ENCODE measurements at regions not wholly inside any gene's neighbourhood (a gene's known extent, or its start where the extent isn't known, plus 50 kb on each side); places are given as distances from the start of the nearest gene placed in this dataset.

DNA sequence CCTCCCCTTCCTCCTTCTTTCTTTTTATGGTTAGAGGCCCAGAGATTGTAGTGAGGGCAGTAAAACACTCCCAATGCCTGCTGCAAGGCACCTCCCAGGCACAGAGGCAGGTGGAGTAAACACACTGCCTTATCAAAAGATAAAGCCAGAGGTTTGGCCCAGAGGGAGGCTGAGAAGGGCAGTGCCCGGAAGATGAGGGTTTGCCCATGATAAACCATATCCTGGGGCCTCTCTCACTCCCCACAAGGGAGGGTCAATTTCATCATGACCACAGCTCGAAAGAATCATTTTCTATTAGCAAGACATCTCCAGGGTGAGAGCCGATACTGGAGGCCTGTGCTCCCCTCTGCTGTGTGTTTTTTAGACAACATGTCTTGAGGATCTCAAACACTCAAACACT lies 98.5 kb upstream of the FAM9C start:
- 68% methylated on average over 3 of the region's 3 CpGs for WGBS (ENCODE audit: low lambda C conversion rate)
- ChIA-PET POLR2A (no interaction called here), CTCF (no interaction called here)
- no peak overlapping the region for H3K4me3 ChIP-seq (ENCODE audit: low read depth in 2 of 2, low read length in 1 of 2)
- no peak overlapping the region for H3K4me2 ChIP-seq
- no peaks in the 10 kb centered on the region for H3K4me1 ChIP-seq (ENCODE audit: control insufficient read depth in 1 of 2, insufficient read depth in 2 of 2, low read depth in 1 of 2, low read length in 1 of 2)
- TF ChIP-seq FOXJ3 (CRISPR knock-in tag; IDR thresholded peaks at IDR 0.05) (no peak), MEF2A (IDR thresholded peaks at IDR 0.05; ENCODE audit: borderline replicate concordance, low read depth) (no peak), RXRA (IDR thresholded peaks at IDR 0.05; ENCODE audit: borderline replicate concordance, low read depth) (no peak), MXI1 (IDR thresholded peaks at IDR 0.05; ENCODE audit: low read depth, low read length) (no peak), GATA2 (CRISPR knock-in tag; IDR thresholded peaks at IDR 0.05) (no peak), TAF1 (IDR thresholded peaks at IDR 0.05; ENCODE audit: borderline replicate concordance, low read depth, low read length) (no peak), GABPA (IDR thresholded peaks at IDR 0.05; ENCODE audit: low read depth) (no peak), FOXM1 (IDR thresholded peaks at IDR 0.05; ENCODE audit: low read depth) (no peak), RFX5 (IDR thresholded peaks at IDR 0.05; ENCODE audit: low read length) (no peak)
- no peaks in the 10 kb centered on the region; the same call in 1 of the 2 replicates for H3K9me3 ChIP-seq
- no peaks in the 10 kb centered on the region for H3K79me2 ChIP-seq (ENCODE audit: insufficient read depth)
- peaks cover 30% of the 10 kb centered on the region for H3F3A ChIP-seq (replicated peaks; ENCODE audit: insufficient read depth)
- no peaks in the 10 kb centered on the region for H3K36me3 ChIP-seq (replicated peaks in 1 of 2; ENCODE audit: control insufficient read depth in 1 of 2, insufficient read depth in 2 of 2, low read length in 1 of 2)
- no peak overlapping the region; the same call in 1 of the 2 replicates for H2AFZ ChIP-seq (ENCODE audit: low read depth)
- H3K27ac ChIP-seq (ENCODE audit: low read depth in 2 of 2, low read length in 1 of 2), result no peak overlapping the region; a peak in 1 of 4 replicates
- no peaks in the 10 kb centered on the region for H4K20me1 ChIP-seq (ENCODE audit: insufficient read depth)
- no peaks in the 10 kb centered on the region for H3K27me3 ChIP-seq (ENCODE audit: insufficient read depth)
- DNase-seq, result no peak
- no peaks in the 10 kb centered on the region for H3K9me2 ChIP-seq
- H3K9ac ChIP-seq, result no peak overlapping the region

DNA sequence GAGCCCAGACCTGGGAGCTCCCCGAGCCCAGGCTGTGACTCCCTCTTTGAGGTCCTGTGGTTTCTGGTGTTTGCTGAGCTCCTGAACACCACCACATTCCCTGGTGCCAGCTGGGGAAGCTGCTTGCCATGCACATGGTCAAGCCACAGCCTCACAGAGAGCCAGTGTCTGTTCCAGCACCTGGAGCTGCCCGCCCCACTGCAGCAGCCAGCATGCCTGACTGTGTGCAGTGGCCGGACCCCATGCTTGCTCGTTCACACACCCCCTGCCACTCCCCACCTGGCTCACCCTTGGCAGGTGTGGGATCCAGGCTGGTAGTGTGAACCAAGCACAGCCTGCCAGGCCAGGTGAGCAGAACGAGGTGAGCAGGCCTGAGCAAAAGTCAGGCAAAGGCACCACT lies 95.6 kb upstream of the FAM9C start:
- DNase-seq, result no peak
- CTCF ChIA-PET, result interaction anchor here (1.4 kb wide), 1 partner anchor 348 kb away, joined by 3 read pairs; no protein-coding TSS in a partner anchor
- 64% methylated on average over 2 of the region's 5 CpGs for WGBS (ENCODE audit: low lambda C conversion rate)
- TF ChIP-seq, protein P1, sequence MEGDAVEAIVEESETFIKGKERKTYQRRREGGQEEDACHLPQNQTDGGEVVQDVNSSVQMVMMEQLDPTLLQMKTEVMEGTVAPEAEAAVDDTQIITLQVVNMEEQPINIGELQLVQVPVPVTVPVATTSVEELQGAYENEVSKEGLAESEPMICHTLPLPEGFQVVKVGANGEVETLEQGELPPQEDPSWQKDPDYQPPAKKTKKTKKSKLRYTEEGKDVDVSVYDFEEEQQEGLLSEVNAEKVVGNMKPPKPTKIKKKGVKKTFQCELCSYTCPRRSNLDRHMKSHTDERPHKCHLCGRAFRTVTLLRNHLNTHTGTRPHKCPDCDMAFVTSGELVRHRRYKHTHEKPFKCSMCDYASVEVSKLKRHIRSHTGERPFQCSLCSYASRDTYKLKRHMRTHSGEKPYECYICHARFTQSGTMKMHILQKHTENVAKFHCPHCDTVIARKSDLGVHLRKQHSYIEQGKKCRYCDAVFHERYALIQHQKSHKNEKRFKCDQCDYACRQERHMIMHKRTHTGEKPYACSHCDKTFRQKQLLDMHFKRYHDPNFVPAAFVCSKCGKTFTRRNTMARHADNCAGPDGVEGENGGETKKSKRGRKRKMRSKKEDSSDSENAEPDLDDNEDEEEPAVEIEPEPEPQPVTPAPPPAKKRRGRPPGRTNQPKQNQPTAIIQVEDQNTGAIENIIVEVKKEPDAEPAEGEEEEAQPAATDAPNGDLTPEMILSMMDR (IDR thresholded peaks at IDR 0.05), result no peak
- TF ChIP-seq, protein P2, sequence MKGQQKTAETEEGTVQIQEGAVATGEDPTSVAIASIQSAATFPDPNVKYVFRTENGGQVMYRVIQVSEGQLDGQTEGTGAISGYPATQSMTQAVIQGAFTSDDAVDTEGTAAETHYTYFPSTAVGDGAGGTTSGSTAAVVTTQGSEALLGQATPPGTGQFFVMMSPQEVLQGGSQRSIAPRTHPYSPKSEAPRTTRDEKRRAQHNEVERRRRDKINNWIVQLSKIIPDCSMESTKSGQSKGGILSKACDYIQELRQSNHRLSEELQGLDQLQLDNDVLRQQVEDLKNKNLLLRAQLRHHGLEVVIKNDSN (IDR thresholded peaks at IDR 0.05; ENCODE audit: borderline replicate concordance, low read depth), result no peak
- no peak for TF ChIP-seq TAF1 (IDR thresholded peaks at IDR 0.05; ENCODE audit: borderline replicate concordance, low read depth, low read length)
- TF ChIP-seq, protein P3, sequence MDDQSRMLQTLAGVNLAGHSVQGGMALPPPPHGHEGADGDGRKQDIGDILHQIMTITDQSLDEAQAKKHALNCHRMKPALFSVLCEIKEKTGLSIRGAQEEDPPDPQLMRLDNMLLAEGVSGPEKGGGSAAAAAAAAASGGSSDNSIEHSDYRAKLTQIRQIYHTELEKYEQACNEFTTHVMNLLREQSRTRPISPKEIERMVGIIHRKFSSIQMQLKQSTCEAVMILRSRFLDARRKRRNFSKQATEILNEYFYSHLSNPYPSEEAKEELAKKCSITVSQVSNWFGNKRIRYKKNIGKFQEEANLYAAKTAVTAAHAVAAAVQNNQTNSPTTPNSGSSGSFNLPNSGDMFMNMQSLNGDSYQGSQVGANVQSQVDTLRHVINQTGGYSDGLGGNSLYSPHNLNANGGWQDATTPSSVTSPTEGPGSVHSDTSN (IDR thresholded peaks at IDR 0.05), result no peak
- TF ChIP-seq, protein P4, sequence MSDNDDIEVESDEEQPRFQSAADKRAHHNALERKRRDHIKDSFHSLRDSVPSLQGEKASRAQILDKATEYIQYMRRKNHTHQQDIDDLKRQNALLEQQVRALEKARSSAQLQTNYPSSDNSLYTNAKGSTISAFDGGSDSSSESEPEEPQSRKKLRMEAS (IDR thresholded peaks at IDR 0.05; ENCODE audit: low read depth), result no peak
- no peak for TF ChIP-seq NFIC (IDR thresholded peaks at IDR 0.05; ENCODE audit: borderline replicate concordance)
- TF ChIP-seq ELF1 (IDR thresholded peaks at IDR 0.05), result no peak
- no peak for TF ChIP-seq RFX5 (IDR thresholded peaks at IDR 0.05; ENCODE audit: low read length)
- TF ChIP-seq SIN3A (IDR thresholded peaks at IDR 0.05; ENCODE audit: borderline replicate concordance, low read depth, low read length), result no peak
- no peak for TF ChIP-seq YY1 (IDR thresholded peaks at IDR 0.05; ENCODE audit: low read depth)
- TF ChIP-seq, protein P5, sequence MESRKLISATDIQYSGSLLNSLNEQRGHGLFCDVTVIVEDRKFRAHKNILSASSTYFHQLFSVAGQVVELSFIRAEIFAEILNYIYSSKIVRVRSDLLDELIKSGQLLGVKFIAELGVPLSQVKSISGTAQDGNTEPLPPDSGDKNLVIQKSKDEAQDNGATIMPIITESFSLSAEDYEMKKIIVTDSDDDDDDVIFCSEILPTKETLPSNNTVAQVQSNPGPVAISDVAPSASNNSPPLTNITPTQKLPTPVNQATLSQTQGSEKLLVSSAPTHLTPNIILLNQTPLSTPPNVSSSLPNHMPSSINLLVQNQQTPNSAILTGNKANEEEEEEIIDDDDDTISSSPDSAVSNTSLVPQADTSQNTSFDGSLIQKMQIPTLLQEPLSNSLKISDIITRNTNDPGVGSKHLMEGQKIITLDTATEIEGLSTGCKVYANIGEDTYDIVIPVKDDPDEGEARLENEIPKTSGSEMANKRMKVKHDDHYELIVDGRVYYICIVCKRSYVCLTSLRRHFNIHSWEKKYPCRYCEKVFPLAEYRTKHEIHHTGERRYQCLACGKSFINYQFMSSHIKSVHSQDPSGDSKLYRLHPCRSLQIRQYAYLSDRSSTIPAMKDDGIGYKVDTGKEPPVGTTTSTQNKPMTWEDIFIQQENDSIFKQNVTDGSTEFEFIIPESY (IDR thresholded peaks at IDR 0.05; ENCODE audit: borderline replicate concordance, low read depth), result no peak
- TF ChIP-seq TCF12 (IDR thresholded peaks at IDR 0.05), result no peak
- no peak for TF ChIP-seq FOXJ3 (CRISPR knock-in tag; IDR thresholded peaks at IDR 0.05)
- TF ChIP-seq, protein P6, sequence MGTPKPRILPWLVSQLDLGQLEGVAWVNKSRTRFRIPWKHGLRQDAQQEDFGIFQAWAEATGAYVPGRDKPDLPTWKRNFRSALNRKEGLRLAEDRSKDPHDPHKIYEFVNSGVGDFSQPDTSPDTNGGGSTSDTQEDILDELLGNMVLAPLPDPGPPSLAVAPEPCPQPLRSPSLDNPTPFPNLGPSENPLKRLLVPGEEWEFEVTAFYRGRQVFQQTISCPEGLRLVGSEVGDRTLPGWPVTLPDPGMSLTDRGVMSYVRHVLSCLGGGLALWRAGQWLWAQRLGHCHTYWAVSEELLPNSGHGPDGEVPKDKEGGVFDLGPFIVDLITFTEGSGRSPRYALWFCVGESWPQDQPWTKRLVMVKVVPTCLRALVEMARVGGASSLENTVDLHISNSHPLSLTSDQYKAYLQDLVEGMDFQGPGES (IDR thresholded peaks at IDR 0.05; ENCODE audit: low read depth, low read length), result no peak
- TF ChIP-seq, protein P7, sequence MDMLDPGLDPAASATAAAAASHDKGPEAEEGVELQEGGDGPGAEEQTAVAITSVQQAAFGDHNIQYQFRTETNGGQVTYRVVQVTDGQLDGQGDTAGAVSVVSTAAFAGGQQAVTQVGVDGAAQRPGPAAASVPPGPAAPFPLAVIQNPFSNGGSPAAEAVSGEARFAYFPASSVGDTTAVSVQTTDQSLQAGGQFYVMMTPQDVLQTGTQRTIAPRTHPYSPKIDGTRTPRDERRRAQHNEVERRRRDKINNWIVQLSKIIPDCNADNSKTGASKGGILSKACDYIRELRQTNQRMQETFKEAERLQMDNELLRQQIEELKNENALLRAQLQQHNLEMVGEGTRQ (IDR thresholded peaks at IDR 0.05; ENCODE audit: borderline replicate concordance, low read depth, low read length), result no peak

More for the DNA sequence above, 95.6 kb upstream of the FAM9C start:
- Histone ChIP-seq H3K9me2 (no peaks in the 10 kb centered on the region), H3K9me3 (no peaks in the 10 kb centered on the region; the same call in 1 of the 2 replicates), H3K27ac (ENCODE audit: low read depth in 2 of 2, low read length in 1 of 2) (no peak overlapping the region), H3K79me2 (ENCODE audit: insufficient read depth) (no peaks in the 10 kb centered on the region), H3K9ac (no peak overlapping the region), H3K4me3 (ENCODE audit: low read depth in 2 of 2, low read length in 1 of 2) (no peak overlapping the region), H2AFZ (ENCODE audit: low read depth) (no peak overlapping the region), H4K20me1 (ENCODE audit: insufficient read depth) (no peaks in the 10 kb centered on the region), H3K36me3 (replicated peaks in 1 of 2; ENCODE audit: control insufficient read depth in 1 of 2, insufficient read depth in 2 of 2, low read length in 1 of 2) (no peaks in the 10 kb centered on the region), H3K4me2 (no peak overlapping the region), H3F3A (replicated peaks; ENCODE audit: insufficient read depth) (peaks cover 20% of the 10 kb centered on the region), H3K27me3 (ENCODE audit: insufficient read depth) (no peaks in the 10 kb centered on the region), H3K4me1 (ENCODE audit: control insufficient read depth in 1 of 2, insufficient read depth in 2 of 2, low read depth in 1 of 2, low read length in 1 of 2) (no peaks in the 10 kb centered on the region)
- POLR2A ChIA-PET, result no interaction called here
